WTC11 (cell line): ENCODE measurements at regions not wholly inside any gene's neighbourhood (a gene's known extent, or its start where the extent isn't known, plus 50 kb on each side); places are given as distances from the start of the nearest gene placed in this dataset.

Experiments used
- ATAC-seq: fragments of 200-7000 bp; cut with Tn5 transposase; 2 replicates; pipeline ENCODE4 v1.10.0; 2021; ENCODE audit warnings: mild to moderate bottlenecking, moderate library complexity
- CTCF ChIA-PET: fragments of 300-600 bp; sonication (Branson Sonifier 250); formaldehyde crosslinking; loops from one replicate; lab custom pipeline; 2021; ENCODE audit warnings: antibody characterized with exemption; lab: Charles Lee
- POLR2A ChIA-PET: fragments of 350-600 bp; sonication (Branson Sonifier 250); formaldehyde crosslinking; loops from one replicate; lab custom pipeline; 2021; ENCODE audit warnings: antibody characterized with exemption; lab: Charles Lee
- DNase-seq: peaks from one replicate; pipeline ENCODE4 v3.0.0; 2021; ENCODE audit warnings: low spot score
- H3K27ac Mint-ChIP-seq: 2 replicates; pipeline ENCODE4 v1.8.0; 2021; ENCODE audit warnings: mixed read lengths
- H3K27me3 Mint-ChIP-seq: 2 replicates; pipeline ENCODE4 v1.8.0; 2021; ENCODE audit warnings: low read depth, mild to moderate bottlenecking, moderate library complexity, mixed read lengths
- H3K36me3 Mint-ChIP-seq: 2 replicates; pipeline ENCODE4 v1.8.0; 2021; ENCODE audit warnings: mixed read lengths
- H3K4me1 Mint-ChIP-seq: 2 replicates; pipeline ENCODE4 v1.8.0; 2022; ENCODE audit warnings: mixed read lengths
- H3K4me3 Mint-ChIP-seq: 2 replicates; pipeline ENCODE4 v1.8.0; 2021; ENCODE audit warnings: mild to moderate bottlenecking, moderate library complexity, mixed read lengths
- H3K9me3 Mint-ChIP-seq: 2 replicates; pipeline ENCODE4 v1.8.0; 2021; ENCODE audit warnings: mixed read lengths
- NR1H2 ChIP-seq: sonication (generic); formaldehyde crosslinking; IDR thresholded peaks from 2 replicates; pipeline ENCODE4 v1.9.0; 2021; ENCODE audit warnings: mild to moderate bottlenecking, moderate library complexity, missing genetic modification reagents
- OVOL2 ChIP-seq: fragments of 250-450 bp; sonication (Bioruptor Pico); IDR thresholded peaks from 2 replicates; pipeline ENCODE4 v1.9.0; 2021; ENCODE audit warnings: mild to moderate bottlenecking, borderline replicate concordance
- PRDM15 ChIP-seq: sonication (generic); formaldehyde crosslinking; IDR thresholded peaks from 2 replicates; pipeline ENCODE4 v1.8.0; 2022; ENCODE audit warnings: missing genetic modification reagents
- USF2 ChIP-seq: sonication (generic); formaldehyde crosslinking; IDR thresholded peaks from 2 replicates; pipeline ENCODE4 v1.8.1; 2023; ENCODE audit warnings: mild to moderate bottlenecking, missing genetic modification reagents, moderate library complexity
- ZBTB21 ChIP-seq: sonication (generic); formaldehyde crosslinking; IDR thresholded peaks from 2 replicates; pipeline ENCODE4 v1.8.1; 2023; ENCODE audit warnings: mild to moderate bottlenecking, missing genetic modification reagents, borderline replicate concordance
- ZNF121 ChIP-seq: sonication (generic); formaldehyde crosslinking; IDR thresholded peaks from 2 replicates; pipeline ENCODE4 v1.8.0; 2023; ENCODE audit warnings: missing genetic modification reagents
- ZNF512 ChIP-seq: sonication (generic); formaldehyde crosslinking; IDR thresholded peaks from 2 replicates; pipeline ENCODE4 v1.8.1; 2022; ENCODE audit warnings: missing genetic modification reagents, borderline replicate concordance
- ZNF671 ChIP-seq: fragments of 250-450 bp; sonication (Bioruptor Pico); IDR thresholded peaks from 2 replicates; pipeline ENCODE4 v1.8.0; 2021; ENCODE audit warnings: mild to moderate bottlenecking
- TF ChIP-seq, protein P1 (sequence below): fragments of 250-450 bp; sonication (Bioruptor Pico); conservative IDR thresholded peaks from 2 replicates; pipeline ENCODE4 v1.9.0; 2021; ENCODE audit warnings: mild to moderate bottlenecking
- TF ChIP-seq, protein P2 (sequence below): sonication (generic); formaldehyde crosslinking; IDR thresholded peaks from 2 replicates; pipeline ENCODE4 v1.8.0; 2022; ENCODE audit warnings: mild to moderate bottlenecking, missing genetic modification reagents
- TF ChIP-seq, protein P3 (sequence below): fragments of 250-450 bp; sonication (Bioruptor Pico); IDR thresholded peaks from 2 replicates; pipeline ENCODE4 v1.8.0; 2021; ENCODE audit warnings: mild to moderate bottlenecking
- TF ChIP-seq, protein P4 (sequence below): sonication (generic); formaldehyde crosslinking; IDR thresholded peaks from 2 replicates; pipeline ENCODE4 v1.8.1; 2023; ENCODE audit warnings: mild to moderate bottlenecking, missing genetic modification reagents
- TF ChIP-seq, protein P5 (sequence below): fragments of 250-450 bp; sonication (Bioruptor Pico); IDR thresholded peaks from 2 replicates; pipeline ENCODE4 v2.1.2; 2022; ENCODE audit warnings: mild to moderate bottlenecking, moderate library complexity
- TF ChIP-seq, protein P6 (sequence below): fragments of 250-450 bp; sonication (Bioruptor Pico); IDR thresholded peaks from 2 replicates; pipeline ENCODE4 v1.9.0; 2021; ENCODE audit warnings: mild to moderate bottlenecking

DNA sequence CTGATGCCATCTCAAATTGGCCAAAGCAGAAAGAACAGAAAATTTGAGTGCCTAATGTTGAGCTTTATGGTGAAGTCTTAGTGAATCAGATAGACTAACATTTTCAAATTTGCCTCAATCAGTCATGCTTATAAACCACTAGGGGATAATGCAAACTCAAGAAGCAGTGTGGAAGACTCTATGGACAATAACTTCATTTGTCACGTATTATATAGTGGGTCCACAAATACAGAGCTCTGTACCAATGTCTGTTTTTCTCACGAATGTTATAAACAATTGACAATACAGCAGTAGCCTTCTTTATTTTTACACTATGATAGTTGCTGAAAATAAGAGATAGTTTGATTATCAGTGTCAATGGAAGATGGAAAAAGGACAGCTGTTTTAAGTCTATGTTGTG, 190.8 kb upstream of the SLC8A1 start (continued):
- TF ChIP-seq, protein P1, sequence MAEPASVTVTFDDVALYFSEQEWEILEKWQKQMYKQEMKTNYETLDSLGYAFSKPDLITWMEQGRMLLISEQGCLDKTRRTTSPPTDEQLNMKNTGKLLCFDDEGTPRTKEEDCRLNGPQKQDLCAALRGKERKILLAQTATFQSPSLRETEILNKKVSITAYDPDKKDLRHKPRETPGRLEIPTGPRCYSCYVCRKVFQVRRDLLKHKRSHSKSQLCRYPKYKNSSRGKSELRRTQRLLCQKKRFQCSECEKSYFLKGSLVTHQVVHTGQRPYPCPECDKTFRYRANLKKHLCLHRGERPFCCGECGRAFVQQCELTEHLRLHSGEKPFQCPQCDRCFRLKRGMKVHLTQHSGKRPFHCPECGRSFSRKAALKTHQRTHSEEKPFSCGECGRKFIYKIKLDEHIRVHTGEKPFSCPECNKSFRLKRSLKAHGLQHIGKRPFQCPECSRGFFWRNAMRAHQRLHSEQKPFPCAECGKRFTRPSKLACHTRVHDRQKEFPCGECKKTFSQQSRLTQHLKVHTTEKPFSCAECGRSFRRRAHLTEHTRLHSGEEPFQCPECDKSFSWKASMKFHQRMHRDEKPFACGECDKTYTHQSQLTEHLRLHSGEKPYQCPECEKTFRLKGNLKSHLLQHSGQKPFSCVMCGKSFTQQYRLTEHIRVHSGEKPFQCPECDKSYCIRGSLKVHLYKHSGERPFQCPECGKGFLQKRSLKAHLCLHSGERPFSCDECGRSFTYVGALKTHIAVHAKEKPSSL (CRISPR knock-in tag) = no peak
- TF ChIP-seq NR1H2 (CRISPR knock-in tag) (no peak), ZNF671 (no peak)
- TF ChIP-seq, protein P2, sequence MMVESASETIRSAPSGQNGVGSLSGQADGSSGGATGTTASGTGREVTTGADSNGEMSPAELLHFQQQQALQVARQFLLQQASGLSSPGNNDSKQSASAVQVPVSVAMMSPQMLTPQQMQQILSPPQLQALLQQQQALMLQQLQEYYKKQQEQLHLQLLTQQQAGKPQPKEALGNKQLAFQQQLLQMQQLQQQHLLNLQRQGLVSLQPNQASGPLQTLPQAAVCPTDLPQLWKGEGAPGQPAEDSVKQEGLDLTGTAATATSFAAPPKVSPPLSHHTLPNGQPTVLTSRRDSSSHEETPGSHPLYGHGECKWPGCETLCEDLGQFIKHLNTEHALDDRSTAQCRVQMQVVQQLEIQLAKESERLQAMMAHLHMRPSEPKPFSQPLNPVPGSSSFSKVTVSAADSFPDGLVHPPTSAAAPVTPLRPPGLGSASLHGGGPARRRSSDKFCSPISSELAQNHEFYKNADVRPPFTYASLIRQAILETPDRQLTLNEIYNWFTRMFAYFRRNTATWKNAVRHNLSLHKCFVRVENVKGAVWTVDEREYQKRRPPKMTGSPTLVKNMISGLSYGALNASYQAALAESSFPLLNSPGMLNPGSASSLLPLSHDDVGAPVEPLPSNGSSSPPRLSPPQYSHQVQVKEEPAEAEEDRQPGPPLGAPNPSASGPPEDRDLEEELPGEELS (CRISPR knock-in tag) = no peak
- TF ChIP-seq, all 79 proteins: peak for 0

DNA sequence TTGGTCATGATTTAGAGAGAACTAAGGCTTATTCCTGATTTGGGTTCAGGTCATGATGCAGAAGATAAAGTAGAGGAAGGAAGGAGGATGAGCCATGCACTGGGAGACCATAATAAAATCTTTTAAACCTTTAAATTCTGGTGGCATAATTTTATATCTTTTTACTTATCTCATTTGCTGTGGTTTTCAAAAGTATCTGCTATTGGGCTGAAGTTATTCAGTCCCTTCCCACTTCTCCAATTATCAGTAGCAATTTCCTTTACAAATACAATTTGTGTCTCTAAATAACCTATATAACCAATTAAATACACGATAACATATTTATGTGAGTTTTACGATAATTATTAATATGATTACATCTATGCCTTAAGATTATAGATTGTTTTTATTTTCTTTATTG, 194.8 kb upstream of the SLC8A1 start:
- no peaks in the 10 kb centered on the region for H3K9me3 Mint-ChIP-seq
- DNase-seq (no peak), ATAC-seq (no peak)
- no peak overlapping the region for H3K4me3 Mint-ChIP-seq
- TF ChIP-seq ZNF512 (CRISPR knock-in tag) = no peak
- TF ChIP-seq, protein P3, sequence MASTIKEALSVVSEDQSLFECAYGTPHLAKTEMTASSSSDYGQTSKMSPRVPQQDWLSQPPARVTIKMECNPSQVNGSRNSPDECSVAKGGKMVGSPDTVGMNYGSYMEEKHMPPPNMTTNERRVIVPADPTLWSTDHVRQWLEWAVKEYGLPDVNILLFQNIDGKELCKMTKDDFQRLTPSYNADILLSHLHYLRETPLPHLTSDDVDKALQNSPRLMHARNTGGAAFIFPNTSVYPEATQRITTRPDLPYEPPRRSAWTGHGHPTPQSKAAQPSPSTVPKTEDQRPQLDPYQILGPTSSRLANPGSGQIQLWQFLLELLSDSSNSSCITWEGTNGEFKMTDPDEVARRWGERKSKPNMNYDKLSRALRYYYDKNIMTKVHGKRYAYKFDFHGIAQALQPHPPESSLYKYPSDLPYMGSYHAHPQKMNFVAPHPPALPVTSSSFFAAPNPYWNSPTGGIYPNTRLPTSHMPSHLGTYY (CRISPR knock-in tag) = no peak
- CTCF ChIA-PET = no interaction called here
- no peaks in the 10 kb centered on the region for H3K36me3 Mint-ChIP-seq
- no peaks in the 10 kb centered on the region for H3K27me3 Mint-ChIP-seq
- POLR2A ChIA-PET = no interaction called here
- H3K4me1 Mint-ChIP-seq = no peaks in the 10 kb centered on the region
- H3K27ac Mint-ChIP-seq = no peak overlapping the region

DNA sequence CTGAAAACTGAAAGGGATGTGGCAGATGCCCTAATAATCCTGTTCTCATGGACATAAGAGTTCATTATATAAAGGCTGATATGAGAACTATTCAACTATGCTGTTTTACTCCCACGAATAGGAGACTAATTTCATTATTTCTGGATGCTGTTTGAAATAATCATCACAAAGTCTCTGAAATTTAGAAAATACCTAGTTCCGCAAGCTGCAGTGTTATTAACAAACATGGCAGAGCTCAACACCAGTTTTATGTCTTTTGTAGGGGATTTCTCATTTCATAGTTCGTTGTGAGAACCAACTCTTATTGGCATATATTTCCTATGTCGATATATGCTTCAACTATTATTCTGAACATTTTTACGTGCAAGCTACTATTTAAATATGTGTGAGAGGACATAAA, 200.3 kb upstream of the SLC8A1 start:
- H3K27me3 Mint-ChIP-seq = no peaks in the 10 kb centered on the region
- CTCF ChIA-PET = no interaction called here
- TF ChIP-seq, protein P4, sequence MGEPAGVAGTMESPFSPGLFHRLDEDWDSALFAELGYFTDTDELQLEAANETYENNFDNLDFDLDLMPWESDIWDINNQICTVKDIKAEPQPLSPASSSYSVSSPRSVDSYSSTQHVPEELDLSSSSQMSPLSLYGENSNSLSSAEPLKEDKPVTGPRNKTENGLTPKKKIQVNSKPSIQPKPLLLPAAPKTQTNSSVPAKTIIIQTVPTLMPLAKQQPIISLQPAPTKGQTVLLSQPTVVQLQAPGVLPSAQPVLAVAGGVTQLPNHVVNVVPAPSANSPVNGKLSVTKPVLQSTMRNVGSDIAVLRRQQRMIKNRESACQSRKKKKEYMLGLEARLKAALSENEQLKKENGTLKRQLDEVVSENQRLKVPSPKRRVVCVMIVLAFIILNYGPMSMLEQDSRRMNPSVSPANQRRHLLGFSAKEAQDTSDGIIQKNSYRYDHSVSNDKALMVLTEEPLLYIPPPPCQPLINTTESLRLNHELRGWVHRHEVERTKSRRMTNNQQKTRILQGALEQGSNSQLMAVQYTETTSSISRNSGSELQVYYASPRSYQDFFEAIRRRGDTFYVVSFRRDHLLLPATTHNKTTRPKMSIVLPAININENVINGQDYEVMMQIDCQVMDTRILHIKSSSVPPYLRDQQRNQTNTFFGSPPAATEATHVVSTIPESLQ (CRISPR knock-in tag) = no peak
- TF ChIP-seq ZBTB21 (CRISPR knock-in tag) = no peak
- TF ChIP-seq ZNF121 (CRISPR knock-in tag) = no peak
- TF ChIP-seq USF2 = no peak
- TF ChIP-seq, protein P5, sequence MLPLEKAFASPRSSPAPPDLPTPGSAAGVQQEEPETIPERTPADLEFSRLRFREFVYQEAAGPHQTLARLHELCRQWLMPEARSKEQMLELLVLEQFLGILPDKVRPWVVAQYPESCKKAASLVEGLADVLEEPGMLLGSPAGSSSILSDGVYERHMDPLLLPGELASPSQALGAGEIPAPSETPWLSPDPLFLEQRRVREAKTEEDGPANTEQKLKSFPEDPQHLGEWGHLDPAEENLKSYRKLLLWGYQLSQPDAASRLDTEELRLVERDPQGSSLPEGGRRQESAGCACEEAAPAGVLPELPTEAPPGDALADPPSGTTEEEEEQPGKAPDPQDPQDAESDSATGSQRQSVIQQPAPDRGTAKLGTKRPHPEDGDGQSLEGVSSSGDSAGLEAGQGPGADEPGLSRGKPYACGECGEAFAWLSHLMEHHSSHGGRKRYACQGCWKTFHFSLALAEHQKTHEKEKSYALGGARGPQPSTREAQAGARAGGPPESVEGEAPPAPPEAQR = no peak
- no peak for TF ChIP-seq OVOL2 (CRISPR knock-in tag)
- TF ChIP-seq, protein P6, sequence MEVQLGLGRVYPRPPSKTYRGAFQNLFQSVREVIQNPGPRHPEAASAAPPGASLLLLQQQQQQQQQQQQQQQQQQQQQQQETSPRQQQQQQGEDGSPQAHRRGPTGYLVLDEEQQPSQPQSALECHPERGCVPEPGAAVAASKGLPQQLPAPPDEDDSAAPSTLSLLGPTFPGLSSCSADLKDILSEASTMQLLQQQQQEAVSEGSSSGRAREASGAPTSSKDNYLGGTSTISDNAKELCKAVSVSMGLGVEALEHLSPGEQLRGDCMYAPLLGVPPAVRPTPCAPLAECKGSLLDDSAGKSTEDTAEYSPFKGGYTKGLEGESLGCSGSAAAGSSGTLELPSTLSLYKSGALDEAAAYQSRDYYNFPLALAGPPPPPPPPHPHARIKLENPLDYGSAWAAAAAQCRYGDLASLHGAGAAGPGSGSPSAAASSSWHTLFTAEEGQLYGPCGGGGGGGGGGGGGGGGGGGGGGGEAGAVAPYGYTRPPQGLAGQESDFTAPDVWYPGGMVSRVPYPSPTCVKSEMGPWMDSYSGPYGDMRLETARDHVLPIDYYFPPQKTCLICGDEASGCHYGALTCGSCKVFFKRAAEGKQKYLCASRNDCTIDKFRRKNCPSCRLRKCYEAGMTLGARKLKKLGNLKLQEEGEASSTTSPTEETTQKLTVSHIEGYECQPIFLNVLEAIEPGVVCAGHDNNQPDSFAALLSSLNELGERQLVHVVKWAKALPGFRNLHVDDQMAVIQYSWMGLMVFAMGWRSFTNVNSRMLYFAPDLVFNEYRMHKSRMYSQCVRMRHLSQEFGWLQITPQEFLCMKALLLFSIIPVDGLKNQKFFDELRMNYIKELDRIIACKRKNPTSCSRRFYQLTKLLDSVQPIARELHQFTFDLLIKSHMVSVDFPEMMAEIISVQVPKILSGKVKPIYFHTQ = no peak
- TF ChIP-seq PRDM15 (CRISPR knock-in tag) = no peak

More for the DNA sequence above, 200.3 kb upstream of the SLC8A1 start:
- no peak overlapping the region for H3K27ac Mint-ChIP-seq
- H3K4me1 Mint-ChIP-seq = no peaks in the 10 kb centered on the region
- H3K36me3 Mint-ChIP-seq = no peaks in the 10 kb centered on the region
- no peak for DNase-seq
- no peak overlapping the region for H3K4me3 Mint-ChIP-seq
- no peak for ATAC-seq
- H3K9me3 Mint-ChIP-seq = no peaks in the 10 kb centered on the region
- POLR2A ChIA-PET = no interaction called here
